Occipital lobe (tissue), 1 donor: ENCODE measurements at regions not wholly inside any gene's neighbourhood (a gene's known extent, or its start where the extent isn't known, plus 50 kb on each side); places are given as distances from the start of the nearest gene placed in this dataset.
"Not testable (repeated sequence)": the region's sequence is repeated elsewhere in the genome, so short reads cannot be mapped to it uniquely, and the experiment has no call there.

ENCODE experiments used
- DNase-seq: peaks from one replicate; lab custom pipeline; 2025; lab: John Stamatoyannopoulos, UW

DNA sequence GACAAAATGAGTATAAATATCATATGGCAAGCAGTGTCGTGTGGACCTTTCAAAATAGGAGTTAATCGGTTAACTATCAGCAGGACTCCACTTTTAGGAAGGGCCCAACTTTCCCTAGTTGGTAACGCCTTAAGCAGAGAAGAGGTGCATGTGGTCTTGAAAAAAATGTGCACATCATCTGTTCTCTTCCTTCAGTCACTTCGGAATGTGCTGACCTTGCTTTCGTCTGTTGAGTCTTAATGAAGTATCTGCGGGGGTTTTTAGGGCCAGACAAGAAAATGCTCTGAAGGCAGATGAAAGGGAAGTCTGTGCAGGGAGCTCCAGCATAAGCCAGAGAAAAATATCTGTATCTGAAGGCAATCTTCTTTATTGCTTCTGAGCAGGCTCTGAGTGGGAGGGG, 185.2 kb downstream of the AEBP2 start:
- no peak for DNase-seq

DNA sequence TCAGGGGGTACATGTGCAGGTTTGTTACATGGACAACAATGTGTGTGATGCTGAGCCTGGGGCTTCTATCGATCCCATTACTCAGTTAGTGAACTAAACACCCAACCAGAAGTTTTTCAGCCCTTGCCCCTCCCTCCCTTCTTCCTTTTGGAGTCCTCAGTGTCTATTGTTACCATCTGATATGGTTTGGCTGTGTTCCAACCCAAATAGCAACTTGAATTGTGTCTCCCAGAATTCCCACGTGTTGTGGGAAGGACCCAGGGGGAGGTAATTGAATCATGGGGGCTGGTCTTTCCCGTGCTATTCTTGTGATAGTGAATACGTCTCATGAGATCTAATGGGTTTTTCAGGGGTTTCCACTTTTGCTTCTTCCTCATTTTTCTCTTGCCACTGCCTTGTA, 186.3 kb downstream of the AEBP2 start:
- DNase-seq: not testable (repeated sequence)

GRCh38 chr12:19627719-19628118, 188.4 kb downstream of the AEBP2 start:
- no peak for DNase-seq

- DNase-seq: no peak
Measured at GRCh38 chr12:19630536-19630935, 191.2 kb downstream of the AEBP2 start.

DNA sequence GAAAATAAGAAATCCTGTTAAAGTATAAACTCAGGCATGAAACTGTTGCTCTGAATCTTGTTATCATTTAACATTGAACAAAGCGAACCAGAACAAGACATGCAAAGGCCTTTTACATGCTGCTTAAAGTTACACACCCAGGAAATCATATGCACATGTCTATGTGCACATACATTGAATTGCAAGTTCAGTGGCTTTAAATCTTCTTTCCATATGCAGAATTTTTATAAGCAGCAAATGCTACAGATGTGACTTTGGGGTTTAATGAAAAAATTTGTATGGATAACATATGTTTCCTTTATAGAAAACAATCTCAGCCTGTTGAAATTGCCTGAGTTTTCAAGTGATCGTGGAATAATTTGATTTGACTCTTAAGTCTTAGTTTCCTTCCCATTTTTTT, 193.9 kb downstream of the AEBP2 start:
- no peak for DNase-seq

- DNase-seq: no peak
Measured at GRCh38 chr12:19633641-19634040, 194.3 kb downstream of the AEBP2 start.

DNA sequence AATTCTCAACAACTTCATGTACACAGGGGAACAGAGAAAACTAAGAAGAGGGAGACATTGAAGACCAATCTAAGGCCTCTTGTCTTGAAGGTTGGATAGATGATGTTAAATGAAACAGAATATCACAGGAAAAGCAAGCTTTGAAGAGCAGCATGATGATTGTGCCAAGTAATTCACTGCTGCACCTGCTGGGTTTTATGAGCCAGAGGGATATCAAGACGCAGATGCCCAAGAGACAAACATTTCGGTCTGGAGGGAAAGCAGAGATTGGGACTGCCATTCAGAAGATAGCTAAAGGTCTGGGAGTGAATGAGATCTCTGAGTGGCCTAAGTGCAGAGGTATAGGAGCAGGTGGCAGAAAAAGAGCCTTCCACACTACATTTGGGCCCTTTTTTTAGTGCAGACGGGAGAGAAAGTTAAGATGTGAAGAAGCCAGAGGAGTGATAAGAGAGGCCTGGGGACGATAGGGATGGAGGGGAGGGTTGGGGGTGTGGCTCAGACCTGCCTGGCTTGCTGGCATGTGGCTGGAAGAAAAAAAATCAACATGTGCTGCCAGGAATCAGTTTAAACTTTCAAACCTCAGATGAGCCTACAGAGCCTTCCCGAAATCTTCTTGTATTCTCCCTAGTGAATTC, 200.6 kb downstream of the AEBP2 start:
- no peak for DNase-seq

- DNase-seq: no peak
Measured at GRCh38 chr12:19641235-19642080, 202.2 kb downstream of the AEBP2 start.

DNA sequence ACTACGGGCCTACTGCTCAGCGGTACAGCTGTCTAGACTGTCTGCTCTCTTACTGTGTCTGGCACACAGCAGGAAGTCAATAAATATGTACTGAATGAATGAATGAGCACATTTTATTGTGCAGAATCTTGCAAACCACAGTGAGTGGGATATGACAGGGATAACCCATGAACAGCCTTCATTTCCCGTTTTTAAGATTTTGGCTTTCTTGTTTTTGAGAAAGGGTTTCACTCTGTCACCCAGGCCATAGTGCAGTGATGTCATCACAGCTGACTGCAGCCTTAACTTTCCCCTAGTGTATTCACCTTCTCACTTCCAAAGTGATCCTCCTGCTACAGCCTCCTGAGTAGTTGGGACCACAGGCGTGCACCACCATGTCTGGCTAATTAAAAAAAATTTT, 203.1 kb downstream of the AEBP2 start:
- DNase-seq: no peak

DNA sequence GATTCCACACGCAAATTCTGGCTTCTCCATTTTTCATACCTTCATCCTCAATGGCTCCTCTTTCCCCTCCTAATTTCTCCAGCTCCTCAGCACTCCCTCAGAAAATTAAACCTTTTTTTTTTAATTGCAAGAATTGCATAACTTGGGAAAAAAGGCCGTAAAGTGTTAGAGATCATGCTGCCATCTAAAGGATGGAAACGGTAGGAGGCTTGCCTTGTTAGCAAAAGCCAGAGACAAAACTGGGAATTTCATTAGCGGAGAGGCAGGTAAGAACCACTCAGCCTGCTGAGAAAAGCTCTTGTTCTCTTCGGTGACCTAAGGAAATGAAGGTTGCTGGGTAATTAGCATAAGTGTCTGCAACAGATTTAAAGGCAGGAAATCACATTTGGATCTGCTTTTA, 204.3 kb downstream of the AEBP2 start:
- DNase-seq: no peak

DNA sequence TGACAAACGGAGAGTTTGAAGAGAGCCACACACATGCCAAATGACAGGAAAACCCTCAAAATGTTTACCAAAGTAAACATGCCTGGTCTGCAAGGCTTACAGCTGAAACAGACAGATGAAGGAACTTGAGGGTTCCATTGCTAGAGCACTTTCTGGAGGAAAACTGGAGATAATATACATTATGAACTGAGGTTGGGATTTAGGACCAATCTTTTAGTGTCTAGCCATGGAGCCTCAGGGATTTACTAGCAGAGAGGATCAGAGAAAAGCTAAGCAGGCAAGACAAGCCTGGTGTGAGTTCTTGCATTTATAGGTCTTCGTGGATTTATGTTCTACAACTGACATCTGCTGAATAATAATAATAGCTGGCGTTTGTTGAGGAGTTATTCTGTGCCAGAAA, 205.3 kb downstream of the AEBP2 start:
- no peak for DNase-seq

DNA sequence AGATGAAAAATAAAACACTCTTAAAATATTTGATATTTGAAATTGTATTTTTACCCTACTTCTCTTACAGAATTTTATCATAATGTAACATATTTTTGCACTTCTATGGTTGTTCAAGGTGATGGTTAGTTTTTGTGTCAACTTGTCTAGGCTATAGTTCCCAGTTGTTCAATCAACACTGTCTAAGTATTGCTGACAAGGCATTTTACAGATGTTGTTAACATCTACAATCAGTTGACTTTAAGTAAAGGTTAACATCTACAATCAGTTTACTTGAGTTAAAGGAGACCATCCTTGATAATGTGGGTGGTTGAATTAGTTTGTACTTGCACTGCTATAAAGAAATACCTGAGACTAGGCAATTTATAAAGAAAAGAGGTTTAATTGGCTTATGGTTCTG, 206.5 kb downstream of the AEBP2 start:
- DNase-seq: no peak

DNA sequence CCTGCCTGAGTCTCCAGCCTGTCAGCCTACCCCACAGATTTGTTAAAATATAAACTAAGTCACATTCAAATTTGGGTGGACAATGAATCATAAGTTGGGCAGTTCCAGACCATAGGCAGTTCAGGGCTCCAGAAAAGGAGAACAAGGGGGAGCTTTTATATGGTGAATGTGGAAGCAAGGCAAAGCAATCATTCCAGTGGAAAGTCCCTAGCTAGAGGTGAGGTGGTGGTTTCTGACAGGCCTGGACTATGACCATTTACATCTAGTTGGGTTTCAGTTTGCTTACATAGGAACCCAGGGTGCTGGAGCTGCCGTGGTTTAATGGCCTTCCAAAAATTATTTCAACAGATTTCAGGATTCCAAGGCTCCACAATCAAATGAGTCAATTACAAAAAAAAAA, 207.3 kb downstream of the AEBP2 start:
- DNase-seq: no peak

GRCh38 chr12:19647806-19648556, 208.7 kb downstream of the AEBP2 start:
- DNase-seq: no peak

- DNase-seq: no peak
Measured at GRCh38 chr12:19648591-19648990, 209.3 kb downstream of the AEBP2 start.

DNA sequence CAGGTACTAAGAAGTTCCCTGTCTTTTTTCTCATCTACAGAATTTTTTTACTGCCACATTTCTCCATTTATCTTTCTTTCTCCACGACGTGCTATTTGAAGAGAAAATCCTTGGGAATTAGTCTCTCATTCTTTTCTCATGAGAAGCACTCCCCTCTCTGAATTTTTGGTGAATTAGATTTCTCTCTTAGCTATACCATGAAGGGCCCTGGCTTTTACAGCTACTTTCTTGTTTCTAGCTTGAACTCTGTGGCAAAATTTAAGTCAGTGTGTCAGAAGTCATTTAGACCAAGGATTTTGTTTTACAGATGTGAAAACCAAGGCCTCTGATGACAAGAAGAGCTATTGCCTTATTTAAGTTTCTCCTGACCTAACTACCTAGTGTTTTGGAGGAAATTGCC, 213.1 kb downstream of the AEBP2 start:
- DNase-seq: no peak

GRCh38 chr12:19654650-19655376, 215.5 kb downstream of the AEBP2 start:
- no peak for DNase-seq

GRCh38 chr12:19657118-19657731, 217.9 kb downstream of the AEBP2 start:
- no peak for DNase-seq

GRCh38 chr12:19657732-19658130, 218.4 kb downstream of the AEBP2 start:
- DNase-seq: no peak

GRCh38 chr12:19659086-19659485, 219.8 kb downstream of the AEBP2 start:
- DNase-seq: no peak

DNA sequence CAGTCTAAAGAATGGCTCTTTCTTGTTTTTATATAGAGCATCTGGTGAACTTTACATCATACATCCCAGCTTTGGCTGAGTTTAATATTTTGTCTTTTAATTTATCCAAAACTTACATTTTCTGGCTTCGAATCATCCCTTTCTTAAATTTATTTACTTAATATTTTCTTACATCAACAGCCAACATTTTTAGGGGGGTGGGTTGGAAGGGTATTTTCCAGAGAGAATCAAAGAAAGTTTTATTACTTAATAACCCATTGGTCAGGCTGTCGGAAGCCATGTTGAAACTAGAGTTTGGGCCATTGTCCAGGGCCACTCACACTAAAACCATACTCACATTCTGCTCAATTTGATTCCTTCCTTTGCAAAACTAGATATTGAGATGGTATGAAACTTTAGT, 220.2 kb downstream of the AEBP2 start:
- DNase-seq: no peak
